H9 (cell line): ENCODE measurements at regions not wholly inside any gene's neighbourhood (a gene's known extent, or its start where the extent isn't known, plus 50 kb on each side); places are given as distances from the start of the nearest gene placed in this dataset.

Experiments
- DNase-seq: peaks from one replicate; pipeline ENCODE4 v3.0.0-alpha.2; 2017
- H2AFZ ChIP-seq: one replicate; pipeline ENCODE4 v1.6.1; 2013; ENCODE audit warnings: mild to moderate bottlenecking, low read length, control low read depth, moderate library complexity
- H2AK5ac ChIP-seq: 2 replicates; pipeline ENCODE4 v1.6.1; 2013; ENCODE audit warnings: low read length, control low read depth, mixed read lengths; ENCODE audit not compliant: insufficient read length
- H2BK120ac ChIP-seq: one replicate; pipeline ENCODE4 v1.6.1; 2013; ENCODE audit warnings: low read depth, mild to moderate bottlenecking, low read length, control low read depth, inconsistent platforms; ENCODE audit not compliant: poor library complexity, severe bottlenecking
- H2BK12ac ChIP-seq: 2 replicates; pipeline ENCODE4 v1.6.1; 2013; ENCODE audit warnings: low read length, control low read depth, mixed read lengths, low read depth; ENCODE audit not compliant: insufficient read length
- H2BK15ac ChIP-seq: 2 replicates; pipeline ENCODE4 v1.6.1; 2013; ENCODE audit warnings: low read depth, low read length, control low read depth
- H2BK20ac ChIP-seq: one replicate; pipeline ENCODE4 v1.6.1; 2013; ENCODE audit warnings: low read depth, mild to moderate bottlenecking, low read length, control low read depth, inconsistent platforms; ENCODE audit not compliant: poor library complexity, severe bottlenecking
- H2BK5ac ChIP-seq: 2 replicates; pipeline ENCODE4 v1.6.1; 2013; ENCODE audit warnings: low read length, control low read depth, mixed read lengths; ENCODE audit not compliant: insufficient read length
- H3K14ac ChIP-seq: 2 replicates; pipeline ENCODE4 v1.6.1; 2013; ENCODE audit warnings: low read length, control low read depth; ENCODE audit not compliant: insufficient read depth
- H3K18ac ChIP-seq: 2 replicates; pipeline ENCODE4 v1.6.1; 2013; ENCODE audit warnings: low read depth, mild to moderate bottlenecking, mixed read lengths, low read length, control low read depth; ENCODE audit not compliant: insufficient read length
- H3K23ac ChIP-seq: 2 replicates; pipeline ENCODE4 v1.6.1; 2013; ENCODE audit warnings: low read length, control low read depth, mixed read lengths, low read depth; ENCODE audit not compliant: insufficient read length
- H3K23me2 ChIP-seq: 2 replicates; pipeline ENCODE4 v1.6.1; 2013; ENCODE audit warnings: low read depth, mild to moderate bottlenecking, mixed read lengths, low read length, control low read depth; ENCODE audit not compliant: insufficient read length, poor library complexity, severe bottlenecking
- H3K27ac ChIP-seq: 2 replicates; pipeline ENCODE4 v1.5.1; 2013; ENCODE audit warnings: low read length, control low read depth, mixed read lengths, low read depth; ENCODE audit not compliant: insufficient read length
- H3K27me3 ChIP-seq: 2 replicates; pipeline ENCODE4 v1.6.1; 2013; ENCODE audit warnings: low read length, control low read depth, inconsistent platforms; ENCODE audit not compliant: insufficient read depth
- H3K4ac ChIP-seq: 2 replicates; pipeline ENCODE4 v1.6.1; 2013; ENCODE audit warnings: low read depth, mild to moderate bottlenecking, control low read depth, inconsistent platforms, low read length, moderate library complexity
- H3K4me1 ChIP-seq: 2 replicates; pipeline ENCODE4 v1.6.1; 2013; ENCODE audit warnings: low read length, control low read depth, inconsistent platforms; ENCODE audit not compliant: insufficient read depth
- H3K4me2 ChIP-seq: 2 replicates; pipeline ENCODE4 v1.6.1; 2013; ENCODE audit warnings: low read length, control low read depth, mixed read lengths; ENCODE audit not compliant: insufficient read length, insufficient read depth
- H3K56ac ChIP-seq: 2 replicates; pipeline ENCODE4 v1.6.1; 2013; ENCODE audit warnings: low read depth, mild to moderate bottlenecking, mixed read lengths, low read length, control low read depth; ENCODE audit not compliant: insufficient read length
- H3K79me1 ChIP-seq: 2 replicates; pipeline ENCODE4 v1.6.1; 2013; ENCODE audit warnings: low read depth, mild to moderate bottlenecking, moderate library complexity, low read length, control low read depth, inconsistent platforms; ENCODE audit not compliant: insufficient read depth, poor library complexity, severe bottlenecking
- H3K79me2 ChIP-seq: 2 replicates; pipeline ENCODE4 v1.6.1; 2013; ENCODE audit warnings: low read length, control low read depth, inconsistent platforms; ENCODE audit not compliant: insufficient read depth
- H3K9ac ChIP-seq: 2 replicates; pipeline ENCODE4 v1.6.1; 2013; ENCODE audit warnings: low read length, control low read depth, mixed read lengths; ENCODE audit not compliant: insufficient read length; ENCODE audit errors: extremely low read depth
- H3K9me3 ChIP-seq: one replicate; pipeline ENCODE4 v1.6.1; 2013; ENCODE audit warnings: low read depth, low read length, inconsistent platforms; ENCODE audit not compliant: control insufficient read depth
- H3T11ph ChIP-seq: one replicate; pipeline ENCODE4 v1.6.1; 2013; ENCODE audit warnings: mild to moderate bottlenecking, low read length, control low read depth, inconsistent platforms
- H4K20me1 ChIP-seq: one replicate; pipeline ENCODE4 v1.6.1; 2013; ENCODE audit not compliant: control insufficient read depth, insufficient read length, insufficient read depth
- H4K5ac ChIP-seq: 2 replicates; pipeline ENCODE4 v1.6.1; 2013; ENCODE audit warnings: low read depth, mild to moderate bottlenecking, mixed read lengths, low read length, control low read depth; ENCODE audit not compliant: insufficient read length
- H4K8ac ChIP-seq: replicated peaks from 2 replicates; pipeline ENCODE4 v1.6.1; 2013; ENCODE audit warnings: low read length, control low read depth, mixed read lengths, low read depth; ENCODE audit not compliant: insufficient read length
- H4K91ac ChIP-seq: 2 replicates; pipeline ENCODE4 v1.6.1; 2013; ENCODE audit warnings: low read depth, mild to moderate bottlenecking, moderate library complexity, mixed read lengths, low read length, control low read depth; ENCODE audit not compliant: insufficient read length
- H3K27ac Mint-ChIP-seq, 3 experiments: 2 replicates in 2 of 3; 3 replicates in 1 of 3; pipeline ENCODE4 v1.8.0; 2020 to 2021; ENCODE audit warnings: mixed read lengths in 3 of 3, mild to moderate bottlenecking in 1 of 3, moderate library complexity in 1 of 3
- H3K27me3 Mint-ChIP-seq: 2 replicates; pipeline ENCODE4 v1.8.0; 2021; ENCODE audit warnings: low read depth, mild to moderate bottlenecking, moderate library complexity, mixed read lengths
- H3K36me3 Mint-ChIP-seq, 3 experiments: 2 replicates in 2 of 3; 3 replicates in 1 of 3; pipeline ENCODE4 v1.8.0; 2020 to 2021; ENCODE audit warnings: low read depth in 3 of 3, mixed read lengths in 3 of 3; ENCODE audit not compliant: insufficient read depth in 1 of 3
- H3K4me1 Mint-ChIP-seq, 2 experiments: 2 replicates each; pipeline ENCODE4 v1.8.0; 2020; ENCODE audit warnings: mixed read lengths in 2 of 2
- H3K4me3 Mint-ChIP-seq, 2 experiments: 2 replicates in 1 of 2; 3 replicates in 1 of 2; pipeline ENCODE4 v1.8.0; 2020 to 2021; ENCODE audit warnings: mild to moderate bottlenecking in 2 of 2, mixed read lengths in 2 of 2, moderate library complexity in 1 of 2
- H3K9me3 Mint-ChIP-seq, 2 experiments: 2 replicates in 1 of 2; 3 replicates in 1 of 2; pipeline ENCODE4 v1.8.0; 2020; ENCODE audit warnings: mild to moderate bottlenecking in 2 of 2, mixed read lengths in 2 of 2, moderate library complexity in 1 of 2
- CTCF ChIP-seq: fragments of 200-600 bp; sonication (generic); conservative IDR thresholded peaks from 3 replicates; pipeline ENCODE4 v1.8.0; 2021; ENCODE audit warnings: antibody characterized with exemption, mild to moderate bottlenecking
- WGBS: extraction: QIAGEN DNeasy Blood & Tissue Kit; methylation state at CpG from one replicate; pipeline ENCODE4 v1.1.7; 2013; ENCODE audit warnings: missing lambda C conversion rate, low lambda C conversion rate, mixed read lengths; ENCODE audit not compliant: insufficient read length; ENCODE audit errors: extremely low coverage; 5-methylcytosine and 5-hydroxymethylcytosine counted together

- no peaks in the 10 kb centered on the region for H3K23me2 ChIP-seq
- H3K27ac Mint-ChIP-seq, result no peak overlapping the region
These were observed 232.6 kb downstream of the BAMBI start for GRCh38 chr10:28909875-28910274.

More at GRCh38 chr10:28909875-28910274, 232.6 kb downstream of the BAMBI start:
- Histone ChIP-seq H3K23ac (no peak overlapping the region), H3K14ac (no peak overlapping the region), H2AK5ac (no peak overlapping the region), H3K18ac (no peak overlapping the region), H3K27me3 (no peaks in the 10 kb centered on the region), H3K4me2 (no peak overlapping the region), H3K56ac (no peak overlapping the region), H3K79me1 (no peaks in the 10 kb centered on the region), H4K5ac (no peak overlapping the region), H3T11ph (no peak overlapping the region), H3K4me1 (no peaks in the 10 kb centered on the region), H2BK120ac (no peak overlapping the region), H2BK15ac (no peak overlapping the region), H2BK20ac (no peak overlapping the region), H2AFZ (no peak overlapping the region), H3K79me2 (no peaks in the 10 kb centered on the region), H3K9ac (no peak overlapping the region), H4K91ac (no peak overlapping the region), H4K8ac (no peak overlapping the region), H2BK5ac (no peak overlapping the region), H3K9me3 (no peaks in the 10 kb centered on the region), H3K4ac (no peak overlapping the region), H3K27ac (no peak overlapping the region), H4K20me1 (no peaks in the 10 kb centered on the region), H2BK12ac (no peak overlapping the region)
- no CpG with 5 or more reads among the region's 5 CpGs for WGBS
- no peaks in the 10 kb centered on the region for H3K36me3 Mint-ChIP-seq
- no peak for TF ChIP-seq CTCF
- H3K27me3 Mint-ChIP-seq, result peaks cover 3% of the 10 kb centered on the region
- no peak overlapping the region for H3K4me3 Mint-ChIP-seq
- H3K9me3 Mint-ChIP-seq, result no peaks in the 10 kb centered on the region
- no peak for DNase-seq
- H3K4me1 Mint-ChIP-seq, result no peaks in the 10 kb centered on the region
